H1 (cell line): ENCODE measurements at regions not wholly inside any gene's neighbourhood (a gene's known extent, or its start where the extent isn't known, plus 50 kb on each side); places are given as distances from the start of the nearest gene placed in this dataset.

Experiments
- NRF1 ChIP-seq: IDR thresholded peaks from 2 replicates; pipeline ENCODE4 v1.6.1; 2011; ENCODE audit warnings: mild to moderate bottlenecking, low read depth, low read length, improper control_type of control experiment
- POLR2AphosphoS5 ChIP-seq: IDR thresholded peaks from 2 replicates; pipeline ENCODE4 v1.6.1; 2011; ENCODE audit warnings: low read depth, low read length
- SP1 ChIP-seq: IDR thresholded peaks from 2 replicates; pipeline ENCODE4 v1.6.1; 2011; ENCODE audit warnings: low read depth, low read length
- USF2 ChIP-seq: IDR thresholded peaks from 2 replicates; pipeline ENCODE4 v1.6.1; 2011; ENCODE audit warnings: low read length, improper control_type of control experiment

DNA sequence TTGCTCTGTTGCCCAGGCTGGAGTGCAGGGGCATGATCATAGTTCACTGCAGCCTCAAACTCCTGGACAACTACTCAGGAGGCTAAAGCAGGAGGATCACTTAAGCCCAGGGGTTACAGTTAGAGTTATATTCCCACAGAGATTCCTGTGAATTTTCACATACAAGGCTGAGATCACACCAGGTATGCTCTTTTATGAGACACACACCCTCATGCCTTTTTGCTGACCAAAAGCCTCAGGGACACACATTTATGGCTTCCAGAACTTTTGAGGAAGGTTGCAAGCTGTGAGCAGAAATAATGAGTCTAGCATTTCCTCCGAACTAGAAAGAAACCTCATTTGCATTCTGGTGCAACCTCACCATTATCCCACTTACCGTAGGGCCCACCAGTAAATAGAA lies 370.5 kb upstream of the ARID1B start (continued):
- no peak for TF ChIP-seq USF2
- no peak for TF ChIP-seq NRF1
- TF ChIP-seq SP1, result no peak
- no peak for TF ChIP-seq POLR2AphosphoS5
